ENCODE measurements at regions not wholly inside any gene's neighbourhood (a gene's known extent, or its start where the extent isn't known, plus 50 kb on each side); places are given as distances from the start of the nearest gene placed in this dataset.

DNA sequence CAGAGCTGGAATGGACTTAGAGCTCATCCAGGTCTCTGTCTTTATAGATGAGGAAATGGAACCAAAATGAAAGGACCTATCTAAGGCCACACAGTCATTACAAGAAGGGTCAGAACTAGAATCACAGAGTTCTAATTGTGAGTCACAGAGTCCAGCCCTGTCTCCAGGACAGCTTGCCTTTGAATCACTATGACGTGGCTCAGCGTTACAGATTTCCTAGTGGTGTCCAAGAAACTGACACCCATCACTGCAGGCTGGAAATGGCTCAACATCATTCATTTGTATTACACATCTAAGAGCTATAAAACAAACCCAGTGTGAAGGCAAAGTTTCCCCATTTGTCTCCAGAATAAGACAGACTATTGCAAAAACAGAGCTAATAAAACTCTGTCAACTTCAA is 164.3 kb upstream of the SIX2 start:
- intact Hi-C loops (cut with DNase I; ENCODE audit: low total_unique reads) = no loop called here
- TF ChIP-seq CTCF (IDR thresholded peaks at IDR 0.05) (no peak), POLR2A (IDR thresholded peaks at IDR 0.05) (no peak)
- WGBS, 2 donors = 77 to 87% methylated on average over 2 of the region's 2 CpGs
- no peak for DNase-seq
- Histone ChIP-seq H3K27ac (no peak overlapping the region), H3K9me3 (no peaks in the 10 kb centered on the region), H3K27me3 (no peaks in the 10 kb centered on the region), H3K4me1 (peaks cover 9% of the 10 kb centered on the region), H3K36me3 (ENCODE audit: low read depth, missing control alignments) (no peaks in the 10 kb centered on the region), H3K4me3 (no peak overlapping the region)

GRCh38 chr2:45172760-45173392 is 163.6 kb upstream of the SIX2 start:
- H3K27me3 ChIP-seq = no peaks in the 10 kb centered on the region
- DNase-seq = no peak
- no peak overlapping the region for H3K27ac ChIP-seq
- WGBS, 2 donors = 92 to 93% methylated on average over 2 of the region's 2 CpGs
- H3K9me3 ChIP-seq = no peaks in the 10 kb centered on the region
- H3K36me3 ChIP-seq (ENCODE audit: low read depth, missing control alignments) = no peaks in the 10 kb centered on the region
- H3K4me1 ChIP-seq = peaks cover 9% of the 10 kb centered on the region
- no peak overlapping the region for H3K4me3 ChIP-seq
- TF ChIP-seq CTCF (IDR thresholded peaks at IDR 0.05) (no peak), POLR2A (IDR thresholded peaks at IDR 0.05) (no peak)
- intact Hi-C loops (cut with DNase I; ENCODE audit: low total_unique reads) = no loop called here

DNA sequence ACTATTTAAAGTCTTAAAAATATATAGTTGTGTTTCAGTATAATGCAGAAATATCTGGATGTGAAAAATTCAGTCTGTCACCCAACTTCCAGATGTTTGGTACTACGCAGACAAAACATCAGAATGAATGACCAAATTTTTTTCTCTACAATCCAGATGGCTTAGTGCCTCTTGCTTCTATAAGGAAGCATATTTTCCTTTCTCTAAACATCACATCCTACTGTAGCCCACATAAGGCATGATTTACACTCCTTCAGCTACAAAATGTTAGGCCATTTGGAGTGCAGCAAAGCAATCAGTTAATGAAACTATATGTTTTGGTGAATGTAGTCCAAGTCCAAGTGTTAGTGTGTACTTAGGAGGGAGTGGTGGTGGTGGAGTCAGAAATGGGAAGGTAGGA is 162.9 kb upstream of the SIX2 start:
- Histone ChIP-seq H3K4me1 (peaks cover 9% of the 10 kb centered on the region), H3K4me3 (no peak overlapping the region), H3K27me3 (no peaks in the 10 kb centered on the region), H3K9me3 (no peaks in the 10 kb centered on the region), H3K36me3 (ENCODE audit: low read depth, missing control alignments) (no peaks in the 10 kb centered on the region), H3K27ac (no peak overlapping the region)
- WGBS, 2 donors = 93 to 98% methylated on average over 1 of the region's 1 CpG
- DNase-seq = no peak
- TF ChIP-seq POLR2A (IDR thresholded peaks at IDR 0.05) (no peak), CTCF (IDR thresholded peaks at IDR 0.05) (no peak)
- intact Hi-C loops (cut with DNase I; ENCODE audit: low total_unique reads) = no loop called here

- no peak overlapping the region for H3K27ac ChIP-seq
- intact Hi-C loops (cut with DNase I; ENCODE audit: low total_unique reads) = no loop called here
- TF ChIP-seq CTCF (IDR thresholded peaks at IDR 0.05) (no peak), POLR2A (IDR thresholded peaks at IDR 0.05) (no peak)
- H3K4me3 ChIP-seq = peak overlapping the region in 1 of 2 donors; percentile 48
- H3K36me3 ChIP-seq (ENCODE audit: low read depth, missing control alignments) = no peaks in the 10 kb centered on the region
- H3K4me1 ChIP-seq = peaks cover 9% of the 10 kb centered on the region
- no peaks in the 10 kb centered on the region for H3K27me3 ChIP-seq
- no peak for DNase-seq
- WGBS, 2 donors = 28 to 30% methylated on average over 6 of the region's 6 CpGs
- no peaks in the 10 kb centered on the region for H3K9me3 ChIP-seq
Measured at GRCh38 chr2:45171136-45171501, 161.9 kb upstream of the SIX2 start.

All from testis (tissue), 2 donors.